ENCODE measurements at regions not wholly inside any gene's neighbourhood (a gene's known extent, or its start where the extent isn't known, plus 50 kb on each side); places are given as distances from the start of the nearest gene placed in this dataset.

DNA sequence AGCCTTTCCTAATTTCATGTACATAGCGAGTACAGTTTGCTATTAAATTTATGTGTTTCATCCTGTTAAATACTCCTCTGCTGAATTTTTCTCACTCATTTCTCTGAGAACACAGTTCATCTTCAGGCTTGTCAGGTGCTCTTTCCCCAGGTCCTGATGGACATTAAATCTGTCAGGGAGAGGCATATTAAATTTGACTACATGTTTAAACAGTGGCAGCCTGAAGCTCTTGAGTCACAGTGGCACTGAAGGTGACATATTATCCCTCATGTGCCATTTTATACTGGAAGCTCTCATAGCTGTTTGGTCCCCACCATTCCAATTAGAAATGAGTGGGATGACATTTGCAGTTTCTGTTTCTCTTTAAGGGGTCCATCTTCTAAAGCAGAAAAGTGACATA, 1089.6 kb upstream of the SORCS1 start:
- H3K9me3 ChIP-seq (ENCODE audit: control insufficient read depth, insufficient read depth, low read length) = no peaks in the 10 kb centered on the region
- H3K27me3 ChIP-seq (ENCODE audit: control insufficient read depth, insufficient read depth, low read length) = no peaks in the 10 kb centered on the region
- no peaks in the 10 kb centered on the region for H3K4me1 ChIP-seq (ENCODE audit: control insufficient read depth, insufficient read depth, low read length)
- H3K4me3 ChIP-seq (ENCODE audit: low read depth, low read length) = no peak overlapping the region
- no peak overlapping the region for H3K9ac ChIP-seq (ENCODE audit: low read depth, low read length)
- H3K36me3 ChIP-seq (ENCODE audit: control insufficient read depth, insufficient read depth, low read length) = no peaks in the 10 kb centered on the region

DNA sequence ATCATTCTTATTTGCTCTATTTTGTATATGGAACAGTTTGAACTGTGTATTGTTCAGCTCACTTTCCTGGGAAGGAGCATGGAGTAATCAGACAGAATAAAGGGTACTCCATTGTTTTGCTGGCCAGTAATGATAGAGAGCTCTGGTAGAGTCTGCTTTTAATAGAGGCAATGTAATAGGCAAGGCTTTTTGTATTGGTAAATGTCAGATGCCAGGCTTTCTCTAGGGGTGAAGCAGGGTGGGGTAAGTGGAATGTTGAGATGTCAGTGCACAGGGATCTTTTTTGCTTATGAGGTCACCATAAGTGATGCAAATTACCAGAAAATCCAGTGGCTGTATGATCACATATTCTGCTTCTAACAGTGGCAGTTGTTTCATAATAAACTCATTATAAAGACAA, 1088.3 kb upstream of the SORCS1 start:
- Histone ChIP-seq H3K4me1 (ENCODE audit: control insufficient read depth, insufficient read depth, low read length) (no peaks in the 10 kb centered on the region), H3K4me3 (ENCODE audit: low read depth, low read length) (no peak overlapping the region), H3K36me3 (ENCODE audit: control insufficient read depth, insufficient read depth, low read length) (no peaks in the 10 kb centered on the region), H3K9me3 (ENCODE audit: control insufficient read depth, insufficient read depth, low read length) (no peaks in the 10 kb centered on the region), H3K9ac (ENCODE audit: low read depth, low read length) (no peak overlapping the region), H3K27me3 (ENCODE audit: control insufficient read depth, insufficient read depth, low read length) (no peaks in the 10 kb centered on the region)

DNA sequence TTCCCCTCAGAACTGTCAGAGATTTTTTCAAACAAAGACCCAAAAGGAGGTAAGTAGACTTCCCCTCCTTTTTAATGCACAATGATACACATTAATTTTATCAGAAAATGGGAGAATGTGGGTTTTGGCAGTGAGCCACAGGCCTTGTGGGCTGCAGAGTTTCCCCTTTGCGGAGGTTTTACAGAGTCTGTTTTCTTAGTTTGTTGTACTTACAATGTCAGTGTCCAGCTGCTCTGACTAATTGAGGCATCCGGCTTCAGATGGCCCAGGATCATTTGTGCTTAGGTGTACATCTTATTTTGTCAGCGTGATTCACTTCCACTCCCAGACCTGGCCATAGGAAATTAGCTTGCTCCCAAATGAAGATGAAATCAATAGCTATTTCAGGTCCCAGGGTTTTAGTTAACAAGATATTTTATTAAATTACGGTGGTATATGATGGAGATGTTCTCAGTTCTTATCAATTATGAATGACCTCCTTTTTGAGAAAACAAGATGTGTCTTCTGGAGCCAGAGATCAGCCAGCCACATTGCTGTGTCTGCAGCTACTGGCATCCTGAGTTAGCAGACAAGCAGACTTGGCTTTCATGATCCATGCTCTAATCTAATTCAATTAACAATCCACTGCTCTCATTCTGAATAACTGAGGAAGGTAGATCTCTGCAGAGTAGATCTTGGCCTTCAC, 1086.6 kb upstream of the SORCS1 start:
- Histone ChIP-seq H3K4me1 (ENCODE audit: control insufficient read depth, insufficient read depth, low read length) (no peaks in the 10 kb centered on the region), H3K27me3 (ENCODE audit: control insufficient read depth, insufficient read depth, low read length) (no peaks in the 10 kb centered on the region), H3K9ac (ENCODE audit: low read depth, low read length) (no peak overlapping the region), H3K4me3 (ENCODE audit: low read depth, low read length) (no peak overlapping the region), H3K36me3 (ENCODE audit: control insufficient read depth, insufficient read depth, low read length) (no peaks in the 10 kb centered on the region), H3K9me3 (ENCODE audit: control insufficient read depth, insufficient read depth, low read length) (no peaks in the 10 kb centered on the region)

DNA sequence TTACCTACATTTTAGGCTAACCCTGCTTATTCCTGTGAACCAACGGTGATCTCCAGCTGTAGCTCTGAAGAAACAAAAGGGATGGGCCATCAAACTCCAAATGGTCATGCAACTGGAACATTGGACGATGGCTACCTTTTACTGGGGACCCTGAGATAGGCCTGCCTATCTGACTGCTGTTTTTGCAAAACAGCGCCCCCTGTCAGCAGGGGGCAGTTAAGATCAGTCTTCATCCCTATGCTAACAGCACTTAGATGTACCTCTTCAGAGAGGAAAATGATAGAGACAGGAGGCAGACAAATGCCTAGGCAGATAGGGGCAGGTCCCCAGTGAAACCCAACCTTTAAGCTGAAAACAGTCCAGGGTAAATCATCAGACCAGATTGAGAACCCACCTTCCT, 1085.4 kb upstream of the SORCS1 start:
- Histone ChIP-seq H3K4me1 (ENCODE audit: control insufficient read depth, insufficient read depth, low read length) (no peaks in the 10 kb centered on the region), H3K36me3 (ENCODE audit: control insufficient read depth, insufficient read depth, low read length) (no peaks in the 10 kb centered on the region), H3K9ac (ENCODE audit: low read depth, low read length) (no peak overlapping the region), H3K9me3 (ENCODE audit: control insufficient read depth, insufficient read depth, low read length) (no peaks in the 10 kb centered on the region), H3K27me3 (ENCODE audit: control insufficient read depth, insufficient read depth, low read length) (no peaks in the 10 kb centered on the region), H3K4me3 (ENCODE audit: low read depth, low read length) (no peak overlapping the region)

DNA sequence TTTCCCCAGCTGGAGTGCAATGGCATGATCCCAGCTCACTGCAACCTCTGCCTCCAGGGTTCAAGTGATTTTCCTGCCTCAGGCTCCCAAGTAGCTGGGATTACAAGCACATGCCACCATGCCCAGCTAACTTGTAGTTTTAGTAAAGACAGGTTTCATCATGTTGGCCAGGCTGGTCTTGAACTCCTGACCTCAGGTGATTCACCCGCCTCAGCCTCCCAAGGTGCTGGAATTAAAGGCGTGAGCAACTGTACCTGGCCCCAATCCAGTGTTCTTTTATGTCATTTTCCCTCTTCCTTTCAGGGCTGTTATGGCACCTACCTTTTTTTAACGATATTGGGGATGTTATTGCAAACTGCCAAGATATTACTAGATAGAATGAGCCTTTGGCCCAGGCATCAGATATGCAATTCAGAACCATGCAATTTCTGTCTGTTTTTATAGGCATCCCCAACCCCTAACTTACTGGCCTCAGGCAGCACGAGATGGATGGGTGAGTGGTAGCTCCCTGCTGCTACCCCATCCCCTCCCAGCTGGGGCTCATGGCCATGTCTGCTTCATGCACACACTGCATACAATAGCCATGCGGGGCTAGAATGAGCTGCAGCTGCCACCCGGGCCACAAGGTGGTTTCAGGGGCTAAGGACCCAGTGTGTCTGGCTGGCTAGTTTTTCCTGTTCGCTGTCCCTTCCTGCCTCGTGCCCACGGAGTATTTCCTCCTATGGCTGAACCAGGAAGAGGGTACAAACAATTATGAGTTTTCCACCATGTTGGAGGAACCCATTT, 1080.1 kb upstream of the SORCS1 start:
- no peak overlapping the region for H3K9ac ChIP-seq (ENCODE audit: low read depth, low read length)
- H3K4me1 ChIP-seq (ENCODE audit: control insufficient read depth, insufficient read depth, low read length) = peaks cover 5% of the 10 kb centered on the region
- H3K27me3 ChIP-seq (ENCODE audit: control insufficient read depth, insufficient read depth, low read length) = no peaks in the 10 kb centered on the region
- no peak overlapping the region for H3K4me3 ChIP-seq (ENCODE audit: low read depth, low read length)
- H3K36me3 ChIP-seq (ENCODE audit: control insufficient read depth, insufficient read depth, low read length) = no peaks in the 10 kb centered on the region
- H3K9me3 ChIP-seq (ENCODE audit: control insufficient read depth, insufficient read depth, low read length) = no peaks in the 10 kb centered on the region

DNA sequence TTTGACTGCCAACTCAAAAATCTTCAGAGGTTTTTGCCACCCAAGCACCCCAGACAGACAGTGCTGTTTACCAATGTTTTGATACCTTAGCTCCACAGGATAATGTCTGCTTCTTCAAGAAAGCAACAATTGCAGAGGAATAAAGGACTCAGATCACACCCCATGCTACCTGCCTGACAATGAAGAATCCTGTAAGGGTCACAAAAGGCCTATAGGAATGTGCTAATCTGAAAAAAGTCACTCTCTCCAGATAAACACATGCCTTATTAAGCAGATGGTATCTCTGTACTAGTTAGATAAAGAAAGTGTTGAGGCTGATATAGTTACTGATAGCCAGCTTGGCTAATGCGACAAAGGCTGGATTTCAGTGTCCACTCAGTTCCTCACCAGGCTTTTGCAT, 1076.7 kb upstream of the SORCS1 start:
- H3K27me3 ChIP-seq (ENCODE audit: control insufficient read depth, insufficient read depth, low read length) = no peaks in the 10 kb centered on the region
- H3K9ac ChIP-seq (ENCODE audit: low read depth, low read length) = no peak overlapping the region
- peaks cover 5% of the 10 kb centered on the region for H3K4me1 ChIP-seq (ENCODE audit: control insufficient read depth, insufficient read depth, low read length)
- H3K9me3 ChIP-seq (ENCODE audit: control insufficient read depth, insufficient read depth, low read length) = no peaks in the 10 kb centered on the region
- no peaks in the 10 kb centered on the region for H3K36me3 ChIP-seq (ENCODE audit: control insufficient read depth, insufficient read depth, low read length)
- no peak overlapping the region for H3K4me3 ChIP-seq (ENCODE audit: low read depth, low read length)

DNA sequence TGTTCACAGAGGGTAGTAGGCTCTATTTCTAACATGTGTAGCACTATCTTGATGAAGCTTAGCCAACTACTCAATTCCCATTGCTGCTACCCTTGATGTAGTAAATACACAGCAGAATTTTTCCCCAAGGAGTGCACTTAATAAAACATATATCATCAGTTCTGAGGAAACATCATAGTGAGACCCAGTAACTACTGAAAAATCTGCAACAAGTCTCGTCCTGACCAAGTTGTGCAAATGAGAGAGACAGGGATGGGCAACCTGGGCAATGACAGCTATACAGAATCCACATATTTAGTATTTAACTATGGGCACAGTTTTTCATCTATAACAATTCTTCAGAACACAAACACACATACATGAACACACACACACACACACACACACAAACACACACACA, 1073.8 kb upstream of the SORCS1 start:
- H3K36me3 ChIP-seq (ENCODE audit: control insufficient read depth, insufficient read depth, low read length) = no peaks in the 10 kb centered on the region
- no peak overlapping the region for H3K9ac ChIP-seq (ENCODE audit: low read depth, low read length)
- H3K4me1 ChIP-seq (ENCODE audit: control insufficient read depth, insufficient read depth, low read length) = peaks cover 5% of the 10 kb centered on the region
- no peak overlapping the region for H3K4me3 ChIP-seq (ENCODE audit: low read depth, low read length)
- H3K9me3 ChIP-seq (ENCODE audit: control insufficient read depth, insufficient read depth, low read length) = no peaks in the 10 kb centered on the region
- H3K27me3 ChIP-seq (ENCODE audit: control insufficient read depth, insufficient read depth, low read length) = no peaks in the 10 kb centered on the region

DNA sequence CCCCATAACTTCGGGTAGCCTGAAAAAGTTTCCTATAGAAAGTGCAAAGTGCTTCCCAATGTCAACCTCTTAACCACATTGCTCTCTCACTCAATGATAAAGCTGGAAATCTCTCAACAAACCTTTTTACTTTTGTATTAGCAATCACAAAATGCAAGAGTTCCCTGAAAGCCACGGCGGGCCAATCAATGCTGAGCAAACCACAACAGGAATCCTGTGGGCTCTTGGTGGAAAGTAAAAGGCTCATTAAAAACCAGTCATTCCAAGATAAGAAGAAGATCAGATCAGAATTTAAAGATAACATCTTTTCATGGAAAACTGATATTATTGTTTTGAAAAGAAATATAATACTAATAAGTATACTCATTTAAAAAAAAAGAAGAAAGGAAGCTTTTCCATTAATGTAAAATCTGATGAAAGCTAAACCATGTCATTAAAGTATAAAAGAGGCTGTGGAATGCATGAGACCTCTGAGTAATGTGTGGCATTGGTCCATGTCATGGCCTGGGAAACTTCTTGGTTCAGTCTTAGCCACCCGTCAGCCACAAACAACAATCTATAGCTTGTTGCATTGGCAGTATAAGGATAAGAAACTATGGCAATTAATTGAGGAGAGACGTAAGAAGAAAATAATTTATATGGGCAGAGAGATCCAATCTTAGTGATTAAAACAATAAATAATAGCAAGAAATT, 1066.1 kb upstream of the SORCS1 start:
- Histone ChIP-seq H3K36me3 (ENCODE audit: control insufficient read depth, insufficient read depth, low read length) (no peaks in the 10 kb centered on the region), H3K4me3 (ENCODE audit: low read depth, low read length) (no peak overlapping the region), H3K9ac (ENCODE audit: low read depth, low read length) (no peak overlapping the region), H3K27me3 (ENCODE audit: control insufficient read depth, insufficient read depth, low read length) (no peaks in the 10 kb centered on the region), H3K9me3 (ENCODE audit: control insufficient read depth, insufficient read depth, low read length) (no peaks in the 10 kb centered on the region), H3K4me1 (ENCODE audit: control insufficient read depth, insufficient read depth, low read length) (no peaks in the 10 kb centered on the region)

DNA sequence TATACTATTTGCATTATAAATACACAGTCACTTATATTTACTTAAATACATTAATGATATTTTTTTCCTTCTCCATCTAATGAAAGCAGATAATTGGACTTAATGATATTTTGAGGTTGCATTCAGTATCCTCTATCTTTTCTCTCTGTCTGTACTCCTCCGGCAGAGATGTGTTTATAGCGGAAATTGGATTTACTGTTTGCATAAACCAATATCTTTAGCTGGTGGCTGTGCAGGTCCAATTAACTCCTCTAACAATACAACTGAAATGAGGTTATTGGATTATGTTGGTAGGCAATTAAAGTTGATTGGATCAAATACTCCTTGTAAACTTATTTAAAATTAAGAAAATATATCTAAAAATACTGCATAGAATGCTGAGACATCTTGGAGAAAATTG, 1044.2 kb upstream of the SORCS1 start:
- Histone ChIP-seq H3K4me1 (ENCODE audit: control insufficient read depth, insufficient read depth, low read length) (peaks cover 6% of the 10 kb centered on the region), H3K36me3 (ENCODE audit: control insufficient read depth, insufficient read depth, low read length) (no peaks in the 10 kb centered on the region), H3K27me3 (ENCODE audit: control insufficient read depth, insufficient read depth, low read length) (no peaks in the 10 kb centered on the region), H3K9me3 (ENCODE audit: control insufficient read depth, insufficient read depth, low read length) (no peaks in the 10 kb centered on the region), H3K4me3 (ENCODE audit: low read depth, low read length) (no peak overlapping the region), H3K9ac (ENCODE audit: low read depth, low read length) (no peak overlapping the region)

DNA sequence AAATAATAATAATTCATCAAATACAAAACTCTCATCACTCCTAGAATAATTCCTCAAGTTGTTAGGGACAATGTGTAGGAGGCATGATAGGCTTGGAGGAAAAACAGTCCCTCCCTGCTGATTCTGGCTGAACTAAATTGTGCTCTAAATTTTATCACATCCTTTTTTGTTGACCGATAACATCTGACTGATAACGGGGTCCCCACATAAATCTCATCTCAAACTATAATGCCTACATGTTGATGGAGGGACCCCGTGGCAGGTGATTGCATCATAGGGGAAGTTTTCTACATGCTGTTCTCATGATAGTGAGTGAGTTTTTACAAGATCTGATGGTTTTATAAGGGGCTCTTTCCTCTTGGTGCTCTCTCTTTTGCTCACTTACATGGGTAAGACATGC, 1043.5 kb upstream of the SORCS1 start:
- Histone ChIP-seq H3K4me3 (ENCODE audit: low read depth, low read length) (no peak overlapping the region), H3K9me3 (ENCODE audit: control insufficient read depth, insufficient read depth, low read length) (no peaks in the 10 kb centered on the region), H3K9ac (ENCODE audit: low read depth, low read length) (no peak overlapping the region), H3K27me3 (ENCODE audit: control insufficient read depth, insufficient read depth, low read length) (no peaks in the 10 kb centered on the region), H3K36me3 (ENCODE audit: control insufficient read depth, insufficient read depth, low read length) (no peaks in the 10 kb centered on the region), H3K4me1 (ENCODE audit: control insufficient read depth, insufficient read depth, low read length) (peaks cover 6% of the 10 kb centered on the region)

DNA sequence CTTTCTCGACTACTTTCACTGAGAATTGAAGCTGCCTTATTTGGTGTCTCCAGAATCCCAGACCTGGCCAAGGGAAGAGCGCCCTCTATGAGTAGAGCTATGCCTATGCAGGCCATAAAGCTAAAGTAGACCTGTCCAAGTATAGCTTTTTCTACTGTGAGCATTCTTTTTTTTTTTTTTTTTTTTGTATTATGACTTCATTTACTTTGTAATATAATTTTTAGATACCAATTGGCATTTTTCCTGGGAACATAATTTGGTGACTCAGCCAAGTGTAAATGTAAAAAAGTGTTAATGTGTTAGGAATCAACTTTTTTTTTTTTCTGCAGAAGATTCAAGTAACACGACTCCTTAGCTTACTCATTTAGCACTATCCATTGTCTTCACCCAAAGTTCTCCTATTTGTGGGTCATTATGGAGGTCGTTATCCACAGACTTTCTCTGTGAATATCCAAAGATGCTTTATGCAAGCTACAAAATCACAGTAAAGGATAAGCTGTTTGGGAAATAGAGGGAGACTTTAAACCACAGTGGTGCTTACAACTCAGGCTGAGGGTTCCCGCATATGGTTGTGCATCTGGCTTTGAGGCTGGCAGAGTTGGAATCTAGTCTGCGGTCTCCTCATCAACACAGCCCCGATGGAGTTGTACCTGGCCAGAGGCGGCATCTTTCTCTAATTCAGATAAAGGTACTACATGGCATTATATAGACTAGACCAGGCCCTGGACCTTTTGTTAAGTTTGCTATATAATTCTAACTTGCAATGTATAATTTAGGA, 1040.2 kb upstream of the SORCS1 start:
- Histone ChIP-seq H3K9me3 (ENCODE audit: control insufficient read depth, insufficient read depth, low read length) (no peaks in the 10 kb centered on the region), H3K4me1 (ENCODE audit: control insufficient read depth, insufficient read depth, low read length) (peaks cover 6% of the 10 kb centered on the region), H3K36me3 (ENCODE audit: control insufficient read depth, insufficient read depth, low read length) (no peaks in the 10 kb centered on the region), H3K4me3 (ENCODE audit: low read depth, low read length) (no peak overlapping the region), H3K27me3 (ENCODE audit: control insufficient read depth, insufficient read depth, low read length) (no peaks in the 10 kb centered on the region), H3K9ac (ENCODE audit: low read depth, low read length) (no peak overlapping the region)

Data from iPS-15b (cell line).